ENCODE measurements at regions not wholly inside any gene's neighbourhood (a gene's known extent, or its start where the extent isn't known, plus 50 kb on each side); places are given as distances from the start of the nearest gene placed in this dataset.
A peak's percentile ranks its signal among the peaks of the same experiment; 100 is the strongest.

DNA sequence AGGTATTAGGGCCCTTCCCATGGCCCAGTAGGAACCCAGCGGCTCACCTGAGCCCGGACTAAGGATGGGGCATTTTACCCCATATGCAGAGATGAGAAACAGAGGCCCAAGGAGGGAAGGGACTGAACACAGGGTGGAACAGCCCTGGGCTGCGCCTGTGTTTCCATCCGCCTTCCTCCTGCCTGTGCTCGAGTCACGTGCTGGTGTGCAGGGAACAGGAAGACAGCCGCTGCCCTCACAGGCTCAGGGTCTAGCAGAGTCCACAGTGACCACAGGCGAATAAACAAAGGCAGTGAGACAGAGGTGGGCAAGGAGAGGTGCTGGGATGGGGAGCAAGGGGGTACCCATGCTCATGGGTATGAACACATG is 129.4 kb downstream of the C9orf50 start:
- no peak for DNase-seq (ENCODE audit: low read depth in 3 of 3, low spot score in 2 of 3)

DNA sequence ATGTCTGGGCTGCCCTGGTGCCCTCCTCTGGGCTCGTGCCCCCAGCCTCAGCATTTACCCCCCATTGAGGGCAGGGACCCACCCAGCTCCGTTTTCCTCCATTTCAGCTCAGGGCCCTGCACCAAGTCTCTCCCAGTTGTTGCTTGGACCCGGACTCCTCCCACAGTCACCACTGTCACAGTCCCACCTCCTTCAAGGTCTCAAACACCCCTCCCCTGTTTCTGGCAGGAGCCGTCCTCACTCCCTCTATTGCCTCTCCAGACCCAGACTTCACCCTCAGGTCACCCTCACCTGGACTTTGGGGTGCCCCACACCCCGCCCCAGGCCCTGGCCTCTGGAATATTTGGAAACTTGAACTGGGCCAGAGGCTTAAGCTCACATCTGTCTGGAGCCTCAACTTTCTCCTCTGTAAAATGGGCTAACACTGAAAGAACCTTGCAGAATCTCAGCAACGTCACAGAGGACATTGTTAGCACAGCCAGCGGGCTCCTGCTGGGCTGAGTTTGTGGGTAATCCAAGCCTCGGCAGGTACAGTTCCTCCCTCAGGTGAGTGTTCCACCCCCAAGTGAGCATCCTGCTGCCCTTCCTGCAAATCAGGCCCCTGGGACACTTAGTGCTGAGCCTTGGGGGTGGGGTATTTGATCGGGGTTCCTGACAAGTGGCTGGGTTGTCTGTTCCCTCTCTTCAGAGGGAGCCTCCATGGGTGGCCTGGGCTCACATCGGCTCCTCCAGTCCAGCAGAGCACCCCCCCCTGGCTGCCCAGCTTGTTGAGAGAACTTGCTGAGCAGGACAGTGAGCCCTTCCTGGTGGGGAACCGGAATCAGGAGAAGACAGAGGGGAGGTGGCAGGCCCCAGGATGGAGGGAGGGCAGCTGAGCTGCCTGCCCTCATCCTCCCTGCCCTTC is 130.1 kb downstream of the C9orf50 start:
- no peak for DNase-seq (ENCODE audit: low read depth in 3 of 3, low spot score in 2 of 3)

DNA sequence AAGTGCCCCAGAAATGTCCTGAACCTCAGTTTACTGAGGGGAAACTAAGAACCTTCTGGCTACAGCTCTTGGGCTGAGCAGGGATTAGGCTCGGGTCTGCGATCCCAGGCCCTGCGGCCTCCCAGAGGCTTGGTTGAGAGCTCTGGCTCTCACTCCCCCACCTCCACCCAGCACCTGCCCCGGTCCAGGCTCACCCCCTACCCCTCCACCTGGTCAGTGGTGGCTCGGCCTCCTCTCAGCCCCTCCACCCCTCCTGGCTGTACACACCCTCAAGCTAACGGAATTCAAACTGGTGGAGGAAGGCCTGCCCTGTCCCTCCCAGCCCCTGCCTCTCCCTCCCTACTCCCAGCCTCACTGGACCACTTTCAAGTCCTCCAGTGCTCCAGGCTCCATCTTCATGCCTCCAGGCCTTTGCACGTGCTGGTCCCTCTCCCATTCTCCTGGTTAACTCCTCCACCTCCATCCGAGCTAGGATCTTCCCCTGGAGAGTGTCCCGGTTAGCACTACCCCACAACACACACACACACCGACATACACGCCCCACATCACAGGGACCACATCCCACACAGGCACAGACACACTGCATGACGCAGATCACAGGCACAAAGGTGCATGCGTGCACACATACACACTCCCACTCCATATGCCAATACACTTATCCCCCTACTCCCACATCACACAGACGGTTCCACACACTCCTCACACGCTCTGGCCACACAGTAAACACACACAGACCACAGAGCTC is 130.9 kb downstream of the C9orf50 start:
- DNase-seq (ENCODE audit: low read depth in 3 of 3, low spot score in 2 of 3), result no peak

DNA sequence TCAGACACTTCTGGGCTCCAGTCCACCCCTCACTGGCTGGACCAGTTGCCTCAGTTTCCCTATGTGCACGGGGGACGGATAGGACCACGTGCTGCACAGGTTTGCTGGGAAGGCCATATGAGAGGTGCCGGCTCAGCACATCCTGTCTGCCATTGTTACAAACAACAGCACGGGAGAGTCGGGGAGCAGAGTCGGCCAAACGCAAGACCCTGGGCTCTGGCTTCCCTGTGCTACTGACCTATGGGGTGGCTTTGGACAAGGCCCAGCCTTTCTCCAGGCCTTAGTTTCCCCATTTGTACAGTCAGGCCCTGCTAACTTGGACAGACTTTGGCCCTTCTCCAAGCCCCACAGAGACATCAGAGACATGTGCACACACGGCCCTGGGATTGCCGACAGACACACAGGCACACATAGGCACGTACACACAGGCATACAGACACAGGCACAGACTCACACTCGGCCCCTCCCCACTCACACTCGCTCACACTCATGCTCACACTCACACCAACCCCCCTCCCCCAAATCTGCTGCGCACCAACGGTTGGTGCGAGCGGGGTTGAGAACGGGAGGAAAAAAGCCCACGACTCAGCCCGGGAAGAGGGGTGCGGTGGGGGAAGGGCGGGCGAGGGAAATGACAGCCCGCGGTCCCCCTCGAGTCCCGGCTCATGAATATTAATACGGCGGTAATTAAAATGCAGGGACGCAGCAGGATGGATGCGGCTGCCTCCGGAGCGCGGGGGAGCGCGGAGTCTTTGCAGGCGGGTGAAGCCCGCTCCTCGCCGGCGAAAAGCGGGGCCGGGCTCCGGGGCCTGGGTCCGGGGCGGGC is 133.0 kb downstream of the C9orf50 start:
- no peak for DNase-seq (ENCODE audit: low read depth in 3 of 3, low spot score in 2 of 3)

DNA sequence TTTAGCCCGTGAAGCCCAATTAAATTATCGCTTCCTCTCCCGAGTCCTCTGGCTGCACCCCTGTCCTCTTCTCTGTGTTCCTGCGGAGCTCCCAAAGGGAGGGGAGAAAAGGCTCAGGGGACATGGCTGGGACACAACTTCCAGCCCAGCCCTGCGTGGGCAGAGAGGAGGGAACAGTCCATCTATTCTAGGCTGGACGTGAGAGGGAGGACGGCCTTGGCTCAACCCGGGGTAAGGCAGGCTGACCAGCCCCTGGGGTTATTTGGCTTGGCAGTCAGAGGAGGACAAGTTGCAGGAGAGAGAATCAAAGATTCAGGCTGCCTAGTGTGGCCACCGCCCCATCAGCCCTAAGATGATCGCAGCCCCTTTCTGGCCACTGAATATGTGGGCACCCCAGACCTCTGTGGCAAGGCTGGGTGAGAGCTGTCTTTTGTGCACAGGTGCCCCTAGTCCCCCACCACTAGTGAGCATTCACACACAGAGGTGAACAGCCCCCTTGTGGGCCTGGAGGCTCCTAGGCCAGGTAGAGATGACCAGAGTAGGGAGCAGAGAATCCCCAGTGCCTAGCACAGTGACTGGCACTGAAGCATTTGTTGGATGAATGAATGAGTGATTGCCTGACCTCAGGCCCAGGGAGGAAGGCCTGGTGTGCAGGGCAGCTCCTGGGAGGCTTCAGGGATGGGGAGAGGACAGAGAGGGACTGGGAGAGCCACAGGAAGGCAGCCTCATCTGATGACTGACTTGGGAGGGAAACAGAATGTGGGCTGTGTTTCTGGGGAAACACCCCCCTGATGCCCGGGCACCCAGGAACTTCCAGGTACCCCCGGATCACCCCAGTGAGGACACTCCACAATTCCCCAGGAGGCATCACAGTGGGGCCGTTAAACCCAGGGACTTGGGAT is 133.9 kb downstream of the C9orf50 start:
- DNase-seq (ENCODE audit: low read depth in 3 of 3, low spot score in 2 of 3), result no peak

DNA sequence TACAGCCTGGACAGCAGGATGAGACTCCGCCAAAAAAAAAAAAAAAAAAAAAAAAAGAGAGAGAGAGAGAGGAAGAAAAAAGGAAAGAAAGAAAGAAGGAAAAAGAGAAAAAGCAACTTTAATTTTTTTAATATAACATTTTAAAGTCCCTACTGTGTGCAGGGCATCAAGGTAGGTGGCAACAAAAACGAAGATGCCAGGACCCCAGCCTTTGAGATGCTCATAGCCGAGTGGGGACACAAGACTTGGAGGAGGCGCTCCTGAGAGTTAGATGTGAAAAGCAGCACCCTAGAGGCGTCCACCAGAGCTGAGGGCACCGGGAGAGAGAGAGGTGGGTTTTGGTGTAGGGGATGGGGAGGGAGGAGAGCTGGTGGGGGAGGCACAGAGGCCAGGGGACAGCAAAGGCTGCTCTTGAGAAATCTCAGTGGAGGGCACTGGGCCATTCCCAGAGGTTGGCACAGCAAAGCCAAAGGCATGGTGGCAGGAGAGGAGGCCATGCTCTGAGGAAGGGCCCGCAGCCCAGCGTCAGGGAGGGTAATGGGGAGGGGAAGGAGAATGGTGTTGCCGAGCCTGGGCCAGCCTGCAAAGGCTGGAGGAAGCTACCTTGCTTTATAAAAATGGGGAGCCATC is 135.6 kb downstream of the C9orf50 start:
- no peak for DNase-seq (ENCODE audit: low read depth in 3 of 3, low spot score in 2 of 3)

DNA sequence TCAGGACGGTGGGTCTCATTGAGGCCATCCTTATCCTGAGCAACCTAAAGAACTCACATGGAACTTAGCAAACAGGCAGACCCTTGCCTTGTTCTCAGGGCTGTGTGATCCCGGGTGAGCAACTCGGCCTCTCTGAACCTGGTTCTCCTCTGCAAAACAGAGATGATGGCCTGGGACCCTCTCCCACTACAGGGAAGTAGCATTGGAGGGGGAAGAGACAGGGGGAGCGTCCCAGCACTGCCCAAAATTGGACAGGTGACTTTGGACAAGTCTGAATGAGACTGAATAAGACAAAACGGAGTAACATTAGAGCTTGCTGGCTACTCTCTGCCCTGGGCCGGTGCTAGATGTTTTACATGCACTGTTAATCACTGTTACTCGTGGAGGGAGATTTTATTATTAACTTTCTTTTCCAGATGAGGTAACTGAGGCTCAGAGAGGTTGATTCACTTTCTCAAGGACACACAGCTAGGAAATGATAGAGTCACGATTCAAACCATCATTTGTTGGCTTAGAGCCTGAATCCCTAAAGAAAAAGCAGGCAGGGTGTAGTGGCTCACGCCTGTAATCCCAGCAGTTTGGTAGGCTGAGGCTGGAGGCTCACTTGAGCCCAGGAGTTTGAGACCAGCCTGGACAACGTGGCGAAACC is 136.4 kb downstream of the C9orf50 start:
- DNase-seq (ENCODE audit: low read depth in 3 of 3, low spot score in 2 of 3), result no peak

DNA sequence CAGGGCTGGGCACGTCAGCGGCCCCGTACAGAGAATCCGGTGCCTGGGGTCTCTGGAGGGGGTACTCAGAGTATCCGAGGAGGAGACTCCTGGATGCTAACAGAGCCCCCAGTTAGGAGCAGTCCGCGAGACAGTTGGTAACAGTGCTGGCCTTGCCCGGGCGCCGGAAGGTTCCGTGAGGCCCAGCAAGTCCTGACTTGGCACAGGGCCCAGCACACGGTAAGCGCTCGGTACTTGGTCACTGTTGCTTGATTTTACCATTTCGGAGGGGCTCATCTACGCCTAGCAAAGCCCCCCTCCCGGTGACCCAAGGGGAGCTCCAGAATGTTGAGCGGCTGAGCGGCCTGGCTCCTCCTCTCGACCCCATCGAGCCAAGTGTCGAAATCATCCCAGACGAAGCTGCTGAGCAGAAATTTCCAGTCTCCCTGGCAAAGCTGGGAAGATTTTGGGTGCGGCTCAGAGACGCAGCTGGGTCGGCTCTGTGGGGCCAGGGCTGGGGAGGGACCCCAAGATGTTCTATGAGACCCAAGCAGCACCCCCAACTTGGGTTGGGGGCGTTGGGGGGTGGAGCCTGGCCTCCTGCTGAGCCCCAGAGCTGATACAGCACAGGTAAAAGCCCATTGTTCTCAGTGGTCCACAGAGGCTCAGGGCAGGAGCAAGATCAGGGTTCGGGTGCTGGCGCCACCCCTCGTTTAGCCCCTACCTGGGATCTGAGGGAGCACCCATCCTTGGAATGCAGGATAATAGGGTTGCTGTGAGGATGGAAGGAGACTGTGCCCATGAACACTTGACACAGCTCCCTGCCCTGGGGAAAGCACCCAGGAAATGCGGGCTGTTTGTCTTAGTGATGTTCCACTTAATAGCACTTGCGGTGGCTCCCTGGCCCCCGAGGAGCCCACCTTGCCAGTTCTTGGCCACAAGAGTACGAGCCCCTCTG is 137.2 kb downstream of the C9orf50 start:
- DNase-seq (ENCODE audit: low read depth in 3 of 3, low spot score in 2 of 3), result no peak

DNA sequence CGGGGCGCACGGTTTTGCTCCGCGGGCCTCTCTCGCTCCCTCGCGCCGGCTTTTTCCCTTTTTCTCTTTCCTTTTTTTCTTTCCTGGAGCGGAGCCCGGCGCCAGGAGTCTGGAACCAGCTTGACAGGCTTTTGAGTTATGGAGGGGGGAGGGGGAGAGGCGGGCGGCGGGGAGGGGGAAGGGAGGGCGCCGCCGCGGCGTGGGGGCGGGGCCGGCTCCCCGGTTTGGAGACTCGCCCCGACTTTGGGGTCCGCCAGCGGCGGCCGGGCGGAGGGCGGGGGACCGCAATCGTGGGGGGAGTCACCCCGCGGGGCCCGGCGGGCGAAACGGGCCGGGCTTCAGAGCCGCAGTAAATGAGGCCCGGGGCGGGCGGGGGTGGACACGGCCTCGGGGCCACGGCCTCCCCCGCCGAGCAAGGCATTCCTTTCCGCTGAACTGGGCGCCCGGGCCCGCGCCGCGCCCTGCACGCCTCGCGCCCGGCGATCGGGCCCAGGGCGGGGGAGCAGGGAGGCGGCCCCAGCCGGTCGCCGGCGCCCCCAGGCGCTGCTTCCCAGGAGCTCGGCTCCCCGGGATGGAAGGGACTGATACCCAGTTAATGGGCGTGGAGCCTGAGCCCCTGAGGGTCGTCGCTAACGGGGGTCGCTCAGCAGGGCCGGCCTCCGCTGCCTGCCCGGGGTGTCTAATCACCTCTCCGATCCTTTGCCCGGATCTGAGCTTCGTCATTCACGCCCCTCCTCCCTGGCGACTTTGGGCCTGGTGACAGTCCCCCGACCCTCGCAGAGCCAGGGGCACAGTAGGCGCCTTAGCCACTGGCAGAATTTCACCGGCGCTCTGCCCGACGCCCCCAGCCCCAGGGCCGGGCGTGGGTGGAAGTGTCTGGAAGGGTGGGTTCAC is 138.1 kb downstream of the C9orf50 start:
- DNase-seq (ENCODE audit: low read depth in 3 of 3, low spot score in 2 of 3), result peak in 1 of 3 donors; percentile 85

DNA sequence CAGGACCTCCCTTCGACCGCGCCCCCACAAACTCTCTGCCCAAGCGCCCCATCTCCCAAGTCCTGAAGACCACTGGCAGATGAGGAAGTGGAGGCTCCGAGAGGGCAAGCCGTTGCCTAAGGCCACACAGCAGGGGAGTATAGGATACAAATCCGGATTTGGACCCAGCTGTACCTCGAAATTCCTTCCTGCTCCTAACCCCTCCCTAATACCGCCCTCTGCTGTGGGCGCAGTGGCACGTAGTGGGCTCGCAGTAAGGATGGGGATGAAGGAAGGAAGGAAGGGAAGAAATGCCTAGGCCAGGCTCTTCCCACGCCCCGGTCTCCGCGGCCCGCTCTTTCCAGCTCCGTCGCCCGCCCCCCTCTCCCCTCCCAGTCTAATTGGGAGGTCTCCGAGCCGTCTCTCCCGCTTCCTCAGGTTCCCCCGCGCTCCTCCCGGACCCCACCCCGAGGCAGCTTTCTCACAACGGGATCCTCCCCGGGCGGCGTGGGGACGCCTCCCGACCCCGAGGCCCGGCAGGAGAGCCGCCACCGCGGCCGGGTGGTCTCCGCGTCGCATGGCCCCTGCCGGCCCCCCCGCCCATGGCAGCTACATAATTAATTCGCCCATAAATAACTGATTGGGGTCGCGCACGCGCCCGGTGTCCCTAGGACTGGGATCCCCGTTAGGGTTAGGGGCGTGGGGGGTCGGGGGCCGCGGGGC is 138.9 kb downstream of the C9orf50 start:
- DNase-seq (ENCODE audit: low read depth in 3 of 3, low spot score in 2 of 3), result no peak

DNA sequence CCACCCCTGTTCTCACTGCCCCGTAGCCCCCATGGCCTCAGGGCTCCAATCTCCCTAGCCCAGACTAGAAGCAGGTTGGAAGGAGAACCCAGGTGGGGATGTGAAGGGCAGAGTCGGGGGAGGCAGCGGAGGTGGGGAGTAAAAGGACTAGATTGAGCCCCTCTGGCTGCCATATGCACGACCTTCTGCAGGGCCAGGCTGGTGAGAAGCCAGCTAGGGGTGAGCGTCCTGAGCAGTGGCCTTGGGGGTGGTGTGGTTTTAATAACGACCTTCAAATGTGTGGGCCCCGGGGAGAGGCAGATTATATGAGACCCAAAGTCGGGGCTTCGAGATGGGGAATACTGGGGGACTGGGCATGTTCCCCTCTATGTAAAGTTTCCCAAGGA is 139.5 kb downstream of the C9orf50 start:
- DNase-seq (ENCODE audit: low read depth in 3 of 3, low spot score in 2 of 3), result no peak

DNA sequence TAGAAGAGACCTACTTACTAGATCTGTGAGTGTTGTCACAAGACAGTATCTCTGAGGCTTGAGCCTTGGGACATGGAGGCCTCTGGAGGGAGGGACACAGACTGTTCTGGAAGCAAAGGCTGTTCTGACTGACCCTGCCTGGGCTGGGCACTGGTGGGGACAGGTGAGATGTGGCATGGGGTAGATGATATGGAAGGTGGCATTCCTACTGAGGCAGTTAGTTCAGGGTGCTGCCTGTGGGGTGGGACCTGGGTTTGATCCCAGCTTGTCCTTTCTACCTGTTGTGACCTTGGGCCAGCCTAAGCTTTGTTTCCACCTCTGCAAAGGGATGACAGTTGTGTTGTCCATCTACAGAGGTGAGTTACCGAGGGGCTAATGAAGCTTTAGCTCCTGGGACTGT is 140.2 kb downstream of the C9orf50 start:
- DNase-seq (ENCODE audit: low read depth in 3 of 3, low spot score in 2 of 3), result no peak

DNA sequence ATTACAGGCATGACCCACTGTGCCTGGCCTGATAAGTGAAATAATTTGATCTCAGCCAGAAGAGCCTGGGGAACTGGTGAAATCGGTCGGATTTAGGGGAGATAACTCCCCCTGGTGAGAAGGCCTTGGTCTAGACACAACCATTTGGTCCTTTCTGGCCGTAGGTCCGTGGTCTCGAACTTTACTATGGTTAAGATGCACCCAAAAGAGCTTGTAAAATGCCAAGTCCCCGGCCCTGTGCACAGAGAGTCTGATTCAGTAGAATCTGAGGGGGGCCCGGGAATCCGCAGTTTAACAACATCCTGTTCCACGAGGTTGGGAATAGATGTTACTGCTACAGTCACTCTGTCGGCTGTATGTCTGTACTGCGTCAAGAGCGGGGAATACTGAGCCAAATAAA is 140.7 kb downstream of the C9orf50 start:
- no peak for DNase-seq (ENCODE audit: low read depth in 3 of 3, low spot score in 2 of 3)

DNA sequence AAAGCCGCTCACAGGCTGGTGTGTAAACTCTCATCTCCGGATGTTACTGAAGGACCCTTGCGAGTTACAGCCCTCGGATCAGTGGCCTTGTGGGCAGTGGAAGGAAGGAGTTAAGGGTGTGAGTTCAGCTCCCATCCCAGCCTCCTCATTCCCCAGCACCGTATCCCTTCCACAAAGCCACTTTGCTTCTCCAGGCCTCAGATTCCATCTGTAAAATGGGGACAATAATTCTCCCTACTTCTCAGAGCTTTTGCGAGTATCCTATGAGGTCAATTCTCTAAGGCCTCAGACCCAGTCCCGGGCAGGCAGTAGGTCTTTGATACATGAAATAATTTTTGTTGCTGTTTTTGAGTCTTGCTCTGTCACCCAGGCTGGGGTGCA is 141.3 kb downstream of the C9orf50 start:
- DNase-seq (ENCODE audit: low read depth in 3 of 3, low spot score in 2 of 3), result no peak

DNA sequence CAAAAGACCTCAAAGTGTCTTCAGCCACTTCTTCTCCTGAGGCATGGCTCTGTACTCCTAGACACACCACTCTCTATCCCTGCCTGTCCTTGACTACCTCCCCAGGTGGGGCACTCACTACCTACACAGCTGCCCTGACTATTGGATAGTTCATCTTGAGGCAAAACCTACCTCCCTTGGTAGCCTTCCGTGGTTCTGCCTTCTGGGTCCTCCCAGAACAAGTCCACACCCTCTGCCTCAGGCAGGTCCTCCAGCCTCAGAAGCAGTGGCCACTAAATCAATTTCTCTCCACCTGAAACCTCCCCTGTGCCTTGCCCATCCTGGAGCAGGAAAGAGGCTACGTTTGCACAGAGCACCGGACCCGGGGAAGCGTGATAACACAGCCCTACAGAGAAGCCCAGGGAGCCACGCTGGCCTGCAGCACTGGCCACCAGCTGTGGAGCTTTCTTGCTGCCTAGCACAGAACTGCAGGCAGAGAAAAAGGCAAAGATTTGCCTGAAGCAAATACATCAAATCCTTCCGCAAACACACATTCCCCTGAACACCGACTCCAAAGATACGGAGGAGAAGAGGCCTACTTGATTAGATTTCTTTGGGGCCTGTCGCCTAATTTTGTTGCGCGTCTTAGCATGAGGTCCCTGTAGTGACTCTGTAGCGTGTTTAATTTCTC is 141.8 kb downstream of the C9orf50 start:
- DNase-seq (ENCODE audit: low read depth in 3 of 3, low spot score in 2 of 3), result no peak

DNA sequence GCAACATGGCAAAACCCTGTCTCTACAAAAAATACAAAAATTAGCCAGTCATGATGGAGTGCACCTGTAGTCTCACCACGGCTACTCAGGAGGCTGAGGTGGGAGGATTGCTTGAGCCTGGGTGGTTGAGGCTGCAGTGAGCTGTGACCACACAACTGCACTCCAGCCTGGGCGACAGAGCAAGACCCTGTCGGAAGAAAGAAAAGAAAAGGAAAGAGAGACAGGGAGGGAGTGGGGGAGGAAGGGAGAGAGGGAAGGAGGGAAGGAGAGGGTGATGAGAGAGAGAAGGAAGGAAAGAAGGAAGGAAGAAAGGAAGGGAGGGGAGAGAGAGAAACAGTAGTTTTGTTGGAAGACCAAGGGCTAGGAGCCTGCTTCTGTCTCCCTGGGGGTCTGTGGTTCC is 142.4 kb downstream of the C9orf50 start:
- DNase-seq (ENCODE audit: low read depth in 3 of 3, low spot score in 2 of 3), result no peak

Measured in right renal cortex interstitium (tissue), 3 donors.